ENCODE measurements at regions not wholly inside any gene's neighbourhood (a gene's known extent, or its start where the extent isn't known, plus 50 kb on each side); places are given as distances from the start of the nearest gene placed in this dataset.

DNA sequence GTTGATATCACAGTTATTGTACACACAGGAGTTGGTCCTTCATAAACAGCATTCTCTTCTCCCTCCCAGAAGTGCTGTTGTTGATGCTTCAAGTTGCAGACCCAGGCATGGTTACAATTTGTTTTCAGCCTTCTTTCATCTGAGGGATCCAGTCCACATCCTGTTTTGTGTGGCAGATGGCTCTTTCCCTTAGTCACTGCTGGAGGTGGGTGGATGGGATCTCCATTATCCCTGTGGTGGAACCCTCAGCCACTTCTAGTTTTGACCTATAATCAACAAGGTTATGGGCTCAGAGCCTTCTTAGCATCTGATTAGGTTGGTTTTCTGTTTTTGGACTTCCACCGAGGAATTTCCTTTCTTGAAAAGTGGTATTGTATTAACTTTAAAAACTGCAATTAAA is 214.2 kb downstream of the SH2D4B start:
- TF ChIP-seq, protein P1, sequence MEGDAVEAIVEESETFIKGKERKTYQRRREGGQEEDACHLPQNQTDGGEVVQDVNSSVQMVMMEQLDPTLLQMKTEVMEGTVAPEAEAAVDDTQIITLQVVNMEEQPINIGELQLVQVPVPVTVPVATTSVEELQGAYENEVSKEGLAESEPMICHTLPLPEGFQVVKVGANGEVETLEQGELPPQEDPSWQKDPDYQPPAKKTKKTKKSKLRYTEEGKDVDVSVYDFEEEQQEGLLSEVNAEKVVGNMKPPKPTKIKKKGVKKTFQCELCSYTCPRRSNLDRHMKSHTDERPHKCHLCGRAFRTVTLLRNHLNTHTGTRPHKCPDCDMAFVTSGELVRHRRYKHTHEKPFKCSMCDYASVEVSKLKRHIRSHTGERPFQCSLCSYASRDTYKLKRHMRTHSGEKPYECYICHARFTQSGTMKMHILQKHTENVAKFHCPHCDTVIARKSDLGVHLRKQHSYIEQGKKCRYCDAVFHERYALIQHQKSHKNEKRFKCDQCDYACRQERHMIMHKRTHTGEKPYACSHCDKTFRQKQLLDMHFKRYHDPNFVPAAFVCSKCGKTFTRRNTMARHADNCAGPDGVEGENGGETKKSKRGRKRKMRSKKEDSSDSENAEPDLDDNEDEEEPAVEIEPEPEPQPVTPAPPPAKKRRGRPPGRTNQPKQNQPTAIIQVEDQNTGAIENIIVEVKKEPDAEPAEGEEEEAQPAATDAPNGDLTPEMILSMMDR (IDR thresholded peaks at IDR 0.05): no peak
- no peak for TF ChIP-seq POLR2A (IDR thresholded peaks at IDR 0.05)

All from lower leg skin (tissue), 3 donors.